Fibroblast of lung (primary cell): ENCODE measurements at regions not wholly inside any gene's neighbourhood (a gene's known extent, or its start where the extent isn't known, plus 50 kb on each side); places are given as distances from the start of the nearest gene placed in this dataset.

Experiments
- DNase-seq, 2 donors: peaks; one replicate each; pipeline versions ENCODE4 v3.0.0 to v3.0.0-alpha.2; 2010; ENCODE audit warnings: low read depth in 2 of 2
- H2AFZ ChIP-seq: 2 replicates; pipeline ENCODE4 v1.5.1; 2012; ENCODE audit warnings: low read length, control low read depth, inconsistent platforms
- H3K27ac ChIP-seq: 2 replicates; pipeline ENCODE4 v1.5.1; 2011; ENCODE audit warnings: low read length, control low read depth; ENCODE audit not compliant: insufficient read depth
- H3K27me3 ChIP-seq: 2 replicates; pipeline ENCODE4 v1.5.1; 2011; ENCODE audit warnings: mild to moderate bottlenecking, low read length; ENCODE audit not compliant: control insufficient read depth, insufficient read depth
- H3K36me3 ChIP-seq: 2 replicates; pipeline ENCODE4 v1.5.1; 2011; ENCODE audit warnings: low read length; ENCODE audit not compliant: control insufficient read depth, insufficient read depth
- H3K4me1 ChIP-seq: 2 replicates; pipeline ENCODE4 v1.5.1; 2011; ENCODE audit warnings: low read length; ENCODE audit not compliant: control insufficient read depth, insufficient read depth; ENCODE audit errors: extremely low read depth
- H3K4me2 ChIP-seq: 2 replicates; pipeline ENCODE4 v1.5.1; 2011; ENCODE audit warnings: low read length, control low read depth; ENCODE audit not compliant: insufficient read depth; ENCODE audit errors: extremely low read depth
- H3K4me3 ChIP-seq, 4 experiments: fragments of 200-600 bp in 1 of 4; sonication (generic) in 1 of 4; replicated peaks in 1 of 4; 2 replicates each; pipeline ENCODE4 v1.5.1; 2011 to 2016; ENCODE audit warnings: low read length in 4 of 4, low read depth in 3 of 4, mild to moderate bottlenecking in 3 of 4, control low read depth in 2 of 4, inconsistent platforms in 1 of 4, mixed read lengths in 1 of 4; ENCODE audit not compliant: insufficient read depth in 1 of 4; ENCODE audit errors: control extremely low read depth in 1 of 4
- H3K79me2 ChIP-seq: 2 replicates; pipeline ENCODE4 v1.5.1; 2012; ENCODE audit warnings: mild to moderate bottlenecking, low read length, inconsistent platforms; ENCODE audit not compliant: control insufficient read depth, insufficient read depth
- H3K9ac ChIP-seq: 2 replicates; pipeline ENCODE4 v1.5.1; 2011; ENCODE audit warnings: mild to moderate bottlenecking, low read length, control low read depth; ENCODE audit not compliant: insufficient read depth
- H3K9me3 ChIP-seq: 2 replicates; pipeline ENCODE4 v1.5.1; 2012; ENCODE audit warnings: low read depth, low read length; ENCODE audit not compliant: control insufficient read depth, insufficient read depth
- H4K20me1 ChIP-seq: 2 replicates; pipeline ENCODE4 v1.5.1; 2011; ENCODE audit warnings: low read length; ENCODE audit not compliant: control insufficient read depth, insufficient read depth; ENCODE audit errors: extremely low read depth
- EZH2 ChIP-seq: IDR thresholded peaks from 2 replicates; pipeline ENCODE4 v1.5.1; 2012; ENCODE audit warnings: low read length, control low read depth, mild to moderate bottlenecking; ENCODE audit errors: missing control alignments
- TF ChIP-seq, protein P1 (sequence below), 2 donors: IDR thresholded peaks in 1 of 2; conservative IDR thresholded peaks in 1 of 2; 1 replicate in 1 of 2; 2 replicates in 1 of 2; pipeline ENCODE4 v1.5.1; 2011 to 2012; ENCODE audit warnings: low read length in 2 of 2, control low read depth in 1 of 2, inconsistent platforms in 1 of 2, low read depth in 1 of 2, mild to moderate bottlenecking in 1 of 2

DNA sequence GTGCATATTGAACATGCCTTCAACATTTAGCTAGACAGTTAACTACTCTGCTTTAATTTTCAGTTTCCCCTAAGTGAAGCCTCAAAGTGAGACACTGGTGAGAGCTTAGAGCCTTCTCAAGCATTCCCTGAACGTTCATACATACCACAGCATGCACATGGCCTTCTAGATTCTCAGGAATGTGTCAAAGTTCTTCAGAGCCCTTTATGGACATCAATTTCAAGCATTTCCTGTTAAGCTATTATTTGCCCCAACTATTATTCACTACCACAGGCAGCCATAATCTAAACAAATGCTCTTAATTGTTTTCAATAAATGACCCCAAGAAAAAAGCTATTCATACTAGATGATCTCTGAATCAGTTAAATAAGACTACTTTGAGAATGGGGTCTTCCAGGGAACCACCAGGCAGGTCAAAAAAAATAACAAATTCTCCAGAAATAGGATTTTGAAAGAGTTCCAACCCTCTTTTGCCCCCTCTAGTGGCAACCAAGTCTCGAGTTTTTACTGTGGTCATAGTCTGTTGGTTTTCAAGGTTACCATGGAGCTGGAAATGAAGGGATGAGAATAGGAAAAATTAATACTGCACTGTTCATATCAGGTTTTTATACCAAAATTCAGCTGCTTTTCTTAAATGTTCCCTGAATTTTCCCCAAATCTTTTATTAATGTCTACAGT, 235.4 kb downstream of the RAB28 start:
- no peak overlapping the region for H3K4me3 ChIP-seq
- peak in 1 of 2 donors; percentile 77 for DNase-seq
- H3K9me3 ChIP-seq: no peaks in the 10 kb centered on the region
- H3K4me2 ChIP-seq: no peak overlapping the region
- no peak overlapping the region for H3K9ac ChIP-seq
- H3K27ac ChIP-seq: no peak overlapping the region
- H3K79me2 ChIP-seq: no peaks in the 10 kb centered on the region
- no peak for TF ChIP-seq EZH2
- TF ChIP-seq, protein P1, sequence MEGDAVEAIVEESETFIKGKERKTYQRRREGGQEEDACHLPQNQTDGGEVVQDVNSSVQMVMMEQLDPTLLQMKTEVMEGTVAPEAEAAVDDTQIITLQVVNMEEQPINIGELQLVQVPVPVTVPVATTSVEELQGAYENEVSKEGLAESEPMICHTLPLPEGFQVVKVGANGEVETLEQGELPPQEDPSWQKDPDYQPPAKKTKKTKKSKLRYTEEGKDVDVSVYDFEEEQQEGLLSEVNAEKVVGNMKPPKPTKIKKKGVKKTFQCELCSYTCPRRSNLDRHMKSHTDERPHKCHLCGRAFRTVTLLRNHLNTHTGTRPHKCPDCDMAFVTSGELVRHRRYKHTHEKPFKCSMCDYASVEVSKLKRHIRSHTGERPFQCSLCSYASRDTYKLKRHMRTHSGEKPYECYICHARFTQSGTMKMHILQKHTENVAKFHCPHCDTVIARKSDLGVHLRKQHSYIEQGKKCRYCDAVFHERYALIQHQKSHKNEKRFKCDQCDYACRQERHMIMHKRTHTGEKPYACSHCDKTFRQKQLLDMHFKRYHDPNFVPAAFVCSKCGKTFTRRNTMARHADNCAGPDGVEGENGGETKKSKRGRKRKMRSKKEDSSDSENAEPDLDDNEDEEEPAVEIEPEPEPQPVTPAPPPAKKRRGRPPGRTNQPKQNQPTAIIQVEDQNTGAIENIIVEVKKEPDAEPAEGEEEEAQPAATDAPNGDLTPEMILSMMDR (conservative IDR thresholded peaks at IDR 0.05 in 1 of 2, IDR thresholded peaks at IDR 0.05 in 1 of 2; ENCODE audit: low read depth in 1 of 2, low read length in 2 of 2): peak; percentile 7 to 16
- H3K27me3 ChIP-seq: no peaks in the 10 kb centered on the region
- no peaks in the 10 kb centered on the region for H3K4me1 ChIP-seq
- no peaks in the 10 kb centered on the region for H4K20me1 ChIP-seq
- no peaks in the 10 kb centered on the region for H3K36me3 ChIP-seq
- H2AFZ ChIP-seq: no peak overlapping the region

DNA sequence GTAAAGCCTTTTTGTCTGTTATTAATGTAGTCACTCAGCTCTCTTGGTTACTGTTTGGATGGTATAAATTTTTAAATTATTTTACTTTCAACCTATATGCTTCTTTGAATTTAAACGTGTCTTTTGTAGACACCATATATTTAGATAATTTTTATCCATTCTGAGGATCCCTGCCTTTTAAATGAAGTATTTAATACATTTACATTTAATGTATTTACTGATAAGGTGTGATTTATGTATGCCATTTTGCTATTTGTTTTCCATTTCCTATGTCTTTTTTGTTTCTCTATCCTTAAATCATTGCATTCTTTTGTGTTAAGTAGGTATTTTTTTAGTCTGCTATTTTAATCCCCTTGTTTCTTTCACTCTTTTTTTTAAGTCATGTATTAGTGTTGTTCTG, 238.0 kb downstream of the RAB28 start:
- Histone ChIP-seq H3K4me3 (no peak overlapping the region), H3K36me3 (no peaks in the 10 kb centered on the region), H3K27ac (no peak overlapping the region), H4K20me1 (no peaks in the 10 kb centered on the region), H3K4me2 (no peak overlapping the region), H3K79me2 (no peaks in the 10 kb centered on the region), H3K27me3 (no peaks in the 10 kb centered on the region), H3K9me3 (no peaks in the 10 kb centered on the region), H3K9ac (no peak overlapping the region), H3K4me1 (no peaks in the 10 kb centered on the region), H2AFZ (no peak overlapping the region)
- no peak for TF ChIP-seq EZH2
- TF ChIP-seq, protein P1 (conservative IDR thresholded peaks at IDR 0.05 in 1 of 2, IDR thresholded peaks at IDR 0.05 in 1 of 2; ENCODE audit: low read depth in 1 of 2, low read length in 2 of 2): no peak
- DNase-seq: no peak

DNA sequence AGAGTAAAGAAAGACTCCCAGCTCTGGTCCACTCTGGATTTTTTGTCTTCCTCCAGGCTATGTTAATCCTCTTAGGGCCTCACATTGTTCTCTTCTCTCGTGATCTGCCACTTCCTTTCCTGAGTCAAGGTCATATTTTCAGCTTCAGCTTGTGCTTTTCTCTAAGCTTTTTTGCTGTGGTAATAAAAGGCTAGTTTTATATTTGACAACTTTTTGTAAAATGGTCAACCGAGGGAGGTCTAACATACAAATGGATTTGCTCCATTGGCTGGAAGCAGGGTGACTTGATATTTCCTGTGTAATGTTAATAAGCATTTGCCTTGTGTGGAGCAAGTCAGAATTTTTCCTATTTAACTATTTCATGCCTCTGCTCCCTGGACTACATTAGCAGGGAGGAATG, 239.7 kb downstream of the RAB28 start:
- H3K9ac ChIP-seq: no peak overlapping the region
- no peaks in the 10 kb centered on the region for H3K36me3 ChIP-seq
- no peak for TF ChIP-seq EZH2
- TF ChIP-seq, protein P1 (conservative IDR thresholded peaks at IDR 0.05 in 1 of 2, IDR thresholded peaks at IDR 0.05 in 1 of 2; ENCODE audit: low read depth in 1 of 2, low read length in 2 of 2): no peak
- H3K9me3 ChIP-seq: no peaks in the 10 kb centered on the region
- no peak overlapping the region for H3K4me3 ChIP-seq
- H2AFZ ChIP-seq: no peak overlapping the region
- H4K20me1 ChIP-seq: no peaks in the 10 kb centered on the region
- no peak for DNase-seq
- no peaks in the 10 kb centered on the region for H3K79me2 ChIP-seq
- H3K27ac ChIP-seq: no peak overlapping the region
- no peaks in the 10 kb centered on the region for H3K4me1 ChIP-seq
- H3K4me2 ChIP-seq: no peak overlapping the region
- H3K27me3 ChIP-seq: no peaks in the 10 kb centered on the region
